HT1080 (cell line): ENCODE measurements at regions not wholly inside any gene's neighbourhood (a gene's known extent, or its start where the extent isn't known, plus 50 kb on each side); places are given as distances from the start of the nearest gene placed in this dataset.

ENCODE experiments used
- DNase-seq: peaks from one replicate; pipeline ENCODE4 v3.0.0-alpha.2; 2015; ENCODE audit warnings: low read depth

- no peak for DNase-seq
These were observed 83.7 kb upstream of the ZNF516 start for GRCh38 chr18:76578571-76579300.

- DNase-seq, result peak; percentile 71
These were observed 78.4 kb upstream of the ZNF516 start for GRCh38 chr18:76573325-76574025.

- no peak for DNase-seq
These were observed 77.6 kb upstream of the ZNF516 start for GRCh38 chr18:76572518-76573247.

- no peak for DNase-seq
These were observed 76.6 kb upstream of the ZNF516 start for GRCh38 chr18:76571689-76572088.

GRCh38 chr18:76570856-76571255 is 75.8 kb upstream of the ZNF516 start:
- no peak for DNase-seq

- DNase-seq, result no peak
These were observed 74.8 kb upstream of the ZNF516 start for GRCh38 chr18:76569644-76570419.

- no peak for DNase-seq
These were observed 73.7 kb upstream of the ZNF516 start for GRCh38 chr18:76568731-76569130.

GRCh38 chr18:76567835-76568445 is 72.9 kb upstream of the ZNF516 start:
- no peak for DNase-seq

GRCh38 chr18:76566987-76567386 is 71.9 kb upstream of the ZNF516 start:
- no peak for DNase-seq

GRCh38 chr18:76565238-76566173 is 70.5 kb upstream of the ZNF516 start:
- DNase-seq, result peak; percentile 28

- DNase-seq, result no peak
These were observed 69.7 kb upstream of the ZNF516 start for GRCh38 chr18:76564655-76565237.

- DNase-seq, result peak; percentile 67
These were observed 69.1 kb upstream of the ZNF516 start for GRCh38 chr18:76564117-76564516.

- DNase-seq, result no peak
These were observed 67.5 kb upstream of the ZNF516 start for GRCh38 chr18:76562286-76563122.

GRCh38 chr18:76558881-76559667 is 64.0 kb upstream of the ZNF516 start:
- no peak for DNase-seq

GRCh38 chr18:76557026-76557575 is 62.1 kb upstream of the ZNF516 start:
- DNase-seq, result no peak

GRCh38 chr18:76554547-76555222 is 59.6 kb upstream of the ZNF516 start:
- DNase-seq, result no peak
